GM23338 (cell line): ENCODE measurements at regions not wholly inside any gene's neighbourhood (a gene's known extent, or its start where the extent isn't known, plus 50 kb on each side); places are given as distances from the start of the nearest gene placed in this dataset.

ENCODE experiments used
- ATAC-seq: fragments of 200-7000 bp; cut with Tn5 transposase; 3 replicates; pipeline ENCODE4 v1.9.1; 2020
- DNase-seq: peaks from one replicate; pipeline ENCODE4 v3.0.0-alpha.2; 2015; ENCODE audit warnings: low spot score
- H2AFZ ChIP-seq: fragments of 200-600 bp; sonication (generic); 2 replicates; pipeline ENCODE4 v1.8.0; 2016; ENCODE audit warnings: antibody characterized with exemption, mild to moderate bottlenecking, moderate library complexity
- H3F3A ChIP-seq: fragments of 200-600 bp; sonication (generic); replicated peaks from 2 replicates; pipeline ENCODE4 v1.8.0; 2017; ENCODE audit warnings: antibody characterized with exemption, mixed run types, low read depth
- H3K27ac ChIP-seq: fragments of 200-600 bp; sonication (generic); 2 replicates; pipeline ENCODE4 v1.6.1; 2016; ENCODE audit warnings: low read depth
- H3K27me3 ChIP-seq: fragments of 200-600 bp; sonication (generic); 2 replicates; pipeline ENCODE4 v1.8.0; 2016; ENCODE audit warnings: mild to moderate bottlenecking, mixed run types, moderate library complexity; ENCODE audit not compliant: insufficient read depth
- H3K36me3 ChIP-seq: fragments of 200-600 bp; sonication (generic); 2 replicates; pipeline ENCODE4 v1.8.0; 2016; ENCODE audit warnings: mild to moderate bottlenecking; ENCODE audit not compliant: insufficient read depth
- H3K4me1 ChIP-seq: fragments of 200-600 bp; sonication (generic); 2 replicates; pipeline ENCODE4 v1.8.0; 2016; ENCODE audit warnings: mild to moderate bottlenecking, moderate library complexity; ENCODE audit not compliant: insufficient read depth
- H3K4me2 ChIP-seq: fragments of 200-600 bp; sonication (generic); 2 replicates; pipeline ENCODE4 v1.7.1; 2017; ENCODE audit warnings: mixed run types
- H3K4me3 ChIP-seq: fragments of 200-600 bp; sonication (generic); 2 replicates; pipeline ENCODE4 v1.6.1; 2016; ENCODE audit warnings: mixed run types
- H3K79me2 ChIP-seq: fragments of 200-600 bp; sonication (generic); replicated peaks from 2 replicates; pipeline ENCODE4 v1.8.0; 2017; ENCODE audit warnings: mild to moderate bottlenecking; ENCODE audit not compliant: insufficient read depth
- H3K9me2 ChIP-seq: fragments of 200-600 bp; sonication (generic); 2 replicates; pipeline ENCODE4 v1.8.0; 2017; ENCODE audit not compliant: insufficient read depth
- H4K20me1 ChIP-seq: fragments of 200-600 bp; sonication (generic); replicated peaks from 2 replicates; pipeline ENCODE4 v1.8.0; 2017; ENCODE audit warnings: mild to moderate bottlenecking; ENCODE audit not compliant: insufficient read depth
- H3K27ac Mint-ChIP-seq: 2 replicates; pipeline ENCODE4 v1.8.0; 2020; ENCODE audit warnings: inconsistent platforms, mild to moderate bottlenecking, moderate library complexity, mixed read lengths
- H3K27me3 Mint-ChIP-seq: 3 replicates; pipeline ENCODE4 v1.8.0; 2022; ENCODE audit warnings: low read depth, mild to moderate bottlenecking, moderate library complexity, mixed read lengths, inconsistent platforms; ENCODE audit not compliant: insufficient read depth, poor library complexity
- H3K36me3 Mint-ChIP-seq: 3 replicates; pipeline ENCODE4 v1.8.0; 2021; ENCODE audit warnings: low read depth, mild to moderate bottlenecking, inconsistent platforms, moderate library complexity, mixed read lengths
- H3K4me1 Mint-ChIP-seq: 3 replicates; pipeline ENCODE4 v1.8.0; 2020; ENCODE audit warnings: mild to moderate bottlenecking, inconsistent platforms, mixed read lengths
- H3K4me3 Mint-ChIP-seq: 3 replicates; pipeline ENCODE4 v1.8.0; 2021; ENCODE audit warnings: moderate library complexity, mild to moderate bottlenecking, inconsistent platforms, mixed read lengths
- H3K9me3 Mint-ChIP-seq: 3 replicates; pipeline ENCODE4 v1.8.0; 2020; ENCODE audit warnings: moderate library complexity, mild to moderate bottlenecking, inconsistent platforms, mixed read lengths
- CREB1 ChIP-seq: fragments of 250-450 bp; sonication (Bioruptor Pico); IDR thresholded peaks from 2 replicates; pipeline ENCODE4 v1.5.0; 2020; ENCODE audit warnings: low read depth, mild to moderate bottlenecking, moderate library complexity
- EZH2 ChIP-seq: fragments of 200-600 bp; sonication (generic); IDR thresholded peaks from one replicate; pipeline ENCODE4 v1.8.0; 2017; ENCODE audit warnings: antibody characterized with exemption, mild to moderate bottlenecking, low read depth; ENCODE audit not compliant: unreplicated experiment
- EZH2phosphoT487 ChIP-seq: fragments of 200-600 bp; sonication (generic); IDR thresholded peaks from one replicate; pipeline ENCODE4 v1.8.1; 2018; ENCODE audit warnings: antibody characterized with exemption; ENCODE audit not compliant: unreplicated experiment
- JUNB ChIP-seq: IDR thresholded peaks from one replicate; pipeline ENCODE4 v1.6.1; 2016; ENCODE audit warnings: antibody characterized with exemption; ENCODE audit not compliant: unreplicated experiment
- NANOG ChIP-seq: IDR thresholded peaks from 2 replicates; pipeline ENCODE4 v1.6.1; 2016; ENCODE audit warnings: antibody characterized with exemption, borderline replicate concordance
- POLR2AphosphoS5 ChIP-seq: IDR thresholded peaks from 2 replicates; pipeline ENCODE4 v1.6.1; 2016; ENCODE audit warnings: antibody characterized with exemption, low read depth
- REST ChIP-seq: IDR thresholded peaks from one replicate; pipeline ENCODE4 v1.6.1; 2018; ENCODE audit warnings: antibody characterized with exemption; ENCODE audit not compliant: unreplicated experiment
- STAT1 ChIP-seq: IDR thresholded peaks from one replicate; pipeline ENCODE4 v1.6.1; 2016; ENCODE audit warnings: antibody characterized with exemption; ENCODE audit not compliant: unreplicated experiment
- ZNF114 ChIP-seq: fragments of 250-450 bp; sonication (Bioruptor Pico); IDR thresholded peaks from 2 replicates; pipeline ENCODE4 v1.5.0; 2020; ENCODE audit warnings: mild to moderate bottlenecking, moderate library complexity
- ZNF331 ChIP-seq: fragments of 250-450 bp; sonication (Bioruptor Pico); IDR thresholded peaks from 2 replicates; pipeline ENCODE4 v1.5.0; 2020; ENCODE audit warnings: low read depth, mild to moderate bottlenecking, moderate library complexity
- ZNF462 ChIP-seq: fragments of 250-450 bp; sonication (Bioruptor Pico); IDR thresholded peaks from 2 replicates; pipeline ENCODE4 v1.5.0; 2020; ENCODE audit warnings: mild to moderate bottlenecking, moderate library complexity
- TF ChIP-seq, protein P1 (sequence below), 2 experiments: fragments of 200-600 bp in 1 of 2; sonication (generic) in 1 of 2; conservative IDR thresholded peaks; 2 replicates each; pipeline versions ENCODE4 v1.5.1 to v1.6.1; 2016 to 2017; ENCODE audit warnings: antibody characterized with exemption in 2 of 2, low read depth in 2 of 2, mild to moderate bottlenecking in 2 of 2, moderate library complexity in 1 of 2
- TF ChIP-seq, protein P2 (sequence below): IDR thresholded peaks from 2 replicates; pipeline ENCODE4 v1.6.1; 2016; ENCODE audit warnings: antibody characterized with exemption

GRCh38 chr7:26074919-26075318, 77.1 kb upstream of the NFE2L3 start:
- Mint-ChIP-seq H3K4me3 (no peak overlapping the region), H3K27ac (no peak overlapping the region), H3K4me1 (peaks cover 17% of the 10 kb centered on the region), H3K9me3 (no peaks in the 10 kb centered on the region), H3K36me3 (no peaks in the 10 kb centered on the region), H3K27me3 (peaks cover 4% of the 10 kb centered on the region)
- DNase-seq, result no peak
- H3K79me2 ChIP-seq, result no peaks in the 10 kb centered on the region
- no peak for TF ChIP-seq ZNF331
- TF ChIP-seq ZNF114 (CRISPR knock-in tag), result no peak
- TF ChIP-seq, protein P1, sequence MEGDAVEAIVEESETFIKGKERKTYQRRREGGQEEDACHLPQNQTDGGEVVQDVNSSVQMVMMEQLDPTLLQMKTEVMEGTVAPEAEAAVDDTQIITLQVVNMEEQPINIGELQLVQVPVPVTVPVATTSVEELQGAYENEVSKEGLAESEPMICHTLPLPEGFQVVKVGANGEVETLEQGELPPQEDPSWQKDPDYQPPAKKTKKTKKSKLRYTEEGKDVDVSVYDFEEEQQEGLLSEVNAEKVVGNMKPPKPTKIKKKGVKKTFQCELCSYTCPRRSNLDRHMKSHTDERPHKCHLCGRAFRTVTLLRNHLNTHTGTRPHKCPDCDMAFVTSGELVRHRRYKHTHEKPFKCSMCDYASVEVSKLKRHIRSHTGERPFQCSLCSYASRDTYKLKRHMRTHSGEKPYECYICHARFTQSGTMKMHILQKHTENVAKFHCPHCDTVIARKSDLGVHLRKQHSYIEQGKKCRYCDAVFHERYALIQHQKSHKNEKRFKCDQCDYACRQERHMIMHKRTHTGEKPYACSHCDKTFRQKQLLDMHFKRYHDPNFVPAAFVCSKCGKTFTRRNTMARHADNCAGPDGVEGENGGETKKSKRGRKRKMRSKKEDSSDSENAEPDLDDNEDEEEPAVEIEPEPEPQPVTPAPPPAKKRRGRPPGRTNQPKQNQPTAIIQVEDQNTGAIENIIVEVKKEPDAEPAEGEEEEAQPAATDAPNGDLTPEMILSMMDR (conservative IDR thresholded peaks at IDR 0.05; ENCODE audit: low read depth in 2 of 2), result no peak
- no peak for TF ChIP-seq EZH2
- TF ChIP-seq, protein P2, sequence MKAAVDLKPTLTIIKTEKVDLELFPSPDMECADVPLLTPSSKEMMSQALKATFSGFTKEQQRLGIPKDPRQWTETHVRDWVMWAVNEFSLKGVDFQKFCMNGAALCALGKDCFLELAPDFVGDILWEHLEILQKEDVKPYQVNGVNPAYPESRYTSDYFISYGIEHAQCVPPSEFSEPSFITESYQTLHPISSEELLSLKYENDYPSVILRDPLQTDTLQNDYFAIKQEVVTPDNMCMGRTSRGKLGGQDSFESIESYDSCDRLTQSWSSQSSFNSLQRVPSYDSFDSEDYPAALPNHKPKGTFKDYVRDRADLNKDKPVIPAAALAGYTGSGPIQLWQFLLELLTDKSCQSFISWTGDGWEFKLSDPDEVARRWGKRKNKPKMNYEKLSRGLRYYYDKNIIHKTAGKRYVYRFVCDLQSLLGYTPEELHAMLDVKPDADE, result no peak
- TF ChIP-seq JUNB, result no peak
- TF ChIP-seq CREB1, result no peak
- TF ChIP-seq POLR2AphosphoS5, result no peak
- no peak for TF ChIP-seq NANOG
- TF ChIP-seq STAT1, result no peak
- TF ChIP-seq REST, result no peak
- no peak for TF ChIP-seq EZH2phosphoT487
- TF ChIP-seq ZNF462 (CRISPR knock-in tag), result no peak
- no peak overlapping the region for H3K27ac ChIP-seq
- H3K4me1 ChIP-seq, result peaks cover 9% of the 10 kb centered on the region; the same call in 1 of the 2 replicates
- ATAC-seq, result no peak
- H3K9me2 ChIP-seq, result no peaks in the 10 kb centered on the region
- no peaks in the 10 kb centered on the region for H3K36me3 ChIP-seq
- H3K27me3 ChIP-seq, result no peaks in the 10 kb centered on the region
- no peak overlapping the region for H3K4me3 ChIP-seq
- no peaks in the 10 kb centered on the region for H3F3A ChIP-seq
- H2AFZ ChIP-seq, result no peak overlapping the region
- H3K4me2 ChIP-seq, result no peak overlapping the region
- H4K20me1 ChIP-seq, result no peaks in the 10 kb centered on the region
